OCI-LY7 (cell line): ENCODE measurements at regions not wholly inside any gene's neighbourhood (a gene's known extent, or its start where the extent isn't known, plus 50 kb on each side); places are given as distances from the start of the nearest gene placed in this dataset.
"Not testable (repeated sequence)": the region's sequence is repeated elsewhere in the genome, so short reads cannot be mapped to it uniquely, and the experiment has no call there.

Experiments
- CTCF ChIP-seq: fragments of 200-600 bp; sonication (generic); conservative IDR thresholded peaks from 2 replicates; pipeline ENCODE4 v1.5.1; 2014; ENCODE audit warnings: mild to moderate bottlenecking, antibody characterized with exemption, low read length, moderate library complexity, mixed read lengths
- EZH2phosphoT487 ChIP-seq: fragments of 200-600 bp; sonication (generic); IDR thresholded peaks from 2 replicates; pipeline ENCODE4 v1.6.1; 2018; ENCODE audit warnings: low read depth, borderline replicate concordance, mild to moderate bottlenecking, mixed run types, antibody characterized with exemption, low read length, moderate library complexity, mixed read lengths

DNA sequence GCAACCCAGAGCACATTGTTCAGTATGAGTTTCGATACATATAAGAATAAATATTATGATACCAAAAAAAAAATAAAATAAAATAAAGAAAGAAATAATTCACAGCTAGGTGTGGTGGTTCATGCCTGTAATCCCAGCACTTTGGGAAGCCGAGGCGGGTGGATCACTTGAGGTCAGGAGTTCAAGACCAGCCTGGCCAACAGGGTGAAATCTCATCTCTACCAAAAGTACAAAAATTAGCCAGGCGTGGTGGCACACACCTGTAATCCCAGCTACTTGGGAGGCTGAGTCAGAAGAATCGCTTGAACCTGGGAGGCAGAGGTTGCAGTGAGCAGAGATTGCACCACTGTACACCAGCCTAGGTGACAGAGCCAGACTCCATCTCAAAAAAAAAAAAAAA lies 258.9 kb downstream of the MYCN start:
- not testable (repeated sequence) for TF ChIP-seq CTCF, EZH2phosphoT487
